ENCODE measurements at regions not wholly inside any gene's neighbourhood (a gene's known extent, or its start where the extent isn't known, plus 50 kb on each side); places are given as distances from the start of the nearest gene placed in this dataset.

- no peak for DNase-seq (ENCODE audit: low read depth)
Observed at GRCh38 chr7:35386816-35387706, 133.2 kb upstream of the TBX20 start.

- DNase-seq (ENCODE audit: low read depth), result no peak
Observed at GRCh38 chr7:35386082-35386815, 132.3 kb upstream of the TBX20 start.

- DNase-seq (ENCODE audit: low read depth), result no peak
Observed at GRCh38 chr7:35384761-35385700, 131.1 kb upstream of the TBX20 start.

- peak; percentile 4 for DNase-seq (ENCODE audit: low read depth)
Observed at GRCh38 chr7:35380739-35381224, 126.9 kb upstream of the TBX20 start.

- no peak for DNase-seq (ENCODE audit: low read depth)
Observed at GRCh38 chr7:35379481-35379880, 125.6 kb upstream of the TBX20 start.

GRCh38 chr7:35375516-35375915 is 121.6 kb upstream of the TBX20 start:
- no peak for DNase-seq (ENCODE audit: low read depth)

GRCh38 chr7:35374858-35375257 is 121.0 kb upstream of the TBX20 start:
- no peak for DNase-seq (ENCODE audit: low read depth)

- no peak for DNase-seq (ENCODE audit: low read depth)
Observed at GRCh38 chr7:35371221-35371620, 117.3 kb upstream of the TBX20 start.

- no peak for DNase-seq (ENCODE audit: low read depth)
Observed at GRCh38 chr7:35370687-35371086, 116.8 kb upstream of the TBX20 start.

- DNase-seq (ENCODE audit: low read depth), result no peak
Observed at GRCh38 chr7:35366167-35367155, 112.6 kb upstream of the TBX20 start.

GRCh38 chr7:35365523-35365922 is 111.6 kb upstream of the TBX20 start:
- no peak for DNase-seq (ENCODE audit: low read depth)

- DNase-seq (ENCODE audit: low read depth), result no peak
Observed at GRCh38 chr7:35362341-35362740, 108.4 kb upstream of the TBX20 start.

- no peak for DNase-seq (ENCODE audit: low read depth)
Observed at GRCh38 chr7:35359423-35359822, 105.5 kb upstream of the TBX20 start.

GRCh38 chr7:35356495-35356894 is 102.6 kb upstream of the TBX20 start:
- no peak for DNase-seq (ENCODE audit: low read depth)

- DNase-seq (ENCODE audit: low read depth), result no peak
Observed at GRCh38 chr7:35355911-35356310, 102.0 kb upstream of the TBX20 start.

GRCh38 chr7:35355199-35355598 is 101.3 kb upstream of the TBX20 start:
- DNase-seq (ENCODE audit: low read depth), result no peak

- no peak for DNase-seq (ENCODE audit: low read depth)
Observed at GRCh38 chr7:35353481-35353880, 99.6 kb upstream of the TBX20 start.

GRCh38 chr7:35351466-35351865 is 97.6 kb upstream of the TBX20 start:
- no peak for DNase-seq (ENCODE audit: low read depth)

- no peak for DNase-seq (ENCODE audit: low read depth)
Observed at GRCh38 chr7:35348611-35349400, 94.9 kb upstream of the TBX20 start.

- DNase-seq (ENCODE audit: low read depth), result no peak
Observed at GRCh38 chr7:35342786-35343185, 88.9 kb upstream of the TBX20 start.

Data from iris pigment epithelial cell (primary cell).